ENCODE measurements at regions not wholly inside any gene's neighbourhood (a gene's known extent, or its start where the extent isn't known, plus 50 kb on each side); places are given as distances from the start of the nearest gene placed in this dataset.

DNA sequence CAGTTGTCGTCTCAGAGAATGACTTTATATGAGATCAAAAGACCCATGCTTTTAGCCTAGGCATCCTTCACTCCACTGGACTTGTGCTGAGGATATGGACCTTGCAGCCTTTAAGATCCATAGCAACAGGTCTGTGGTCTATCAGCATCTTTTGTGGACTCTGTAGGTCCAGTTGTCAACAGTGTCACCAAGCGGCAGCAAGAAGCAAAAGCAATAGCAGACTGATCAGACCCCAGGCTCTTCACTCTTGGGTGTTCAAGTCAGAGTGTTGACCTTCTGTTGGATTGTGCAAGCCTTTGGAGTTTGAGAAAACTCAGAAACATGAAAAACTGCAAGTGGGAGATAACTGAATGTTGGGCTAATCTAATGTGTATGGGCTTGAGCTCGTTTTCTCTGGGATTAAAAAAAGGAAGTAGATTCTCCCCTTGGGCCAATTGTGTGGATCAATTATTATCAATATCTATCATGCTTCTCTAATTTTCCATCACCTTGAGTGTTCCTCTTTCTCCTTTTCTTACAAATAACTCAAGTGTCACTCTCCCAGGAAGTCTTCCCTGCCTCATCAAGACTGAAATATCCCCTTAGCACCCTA is 144.2 kb downstream of the LYPLAL1 start:
- Histone ChIP-seq H3K4me1 (ENCODE audit: control insufficient read depth in 1 of 2, insufficient read depth in 2 of 2, low read length in 2 of 2) (peaks cover 3 to 5% of the 10 kb centered on the region in 2 experiments; a peak in 2 of 4 replicates), H3K9me2 (ENCODE audit: insufficient read depth) (no peaks in the 10 kb centered on the region), H3K27ac (ENCODE audit: low read depth, low read length) (no peak overlapping the region), H3K4me2 (ENCODE audit: low read length) (no peak overlapping the region), H3K79me2 (ENCODE audit: insufficient read depth, low read length) (no peaks in the 10 kb centered on the region), H3K4me3 (replicated peaks in 1 of 2; ENCODE audit: low read depth in 1 of 2, low read length in 2 of 2) (no peak overlapping the region), H3K9me3 (ENCODE audit: control insufficient read depth in 1 of 2, insufficient read depth in 1 of 2, low read depth in 1 of 2, low read length in 2 of 2) (no peaks in the 10 kb centered on the region), H2AFZ (ENCODE audit: low read depth, low read length, poor library complexity, severe bottlenecking) (no peak overlapping the region), H3K27me3 (ENCODE audit: insufficient read depth, low read length) (no peaks in the 10 kb centered on the region), H4K20me1 (ENCODE audit: insufficient read depth) (no peaks in the 10 kb centered on the region), H3K36me3 (ENCODE audit: control insufficient read depth in 1 of 2, insufficient read depth in 2 of 2, low read length in 2 of 2) (no peaks in the 10 kb centered on the region), H3K9ac (ENCODE audit: low read length) (no peak overlapping the region)
- no TSS peak for BruUV-seq (replicated peaks)
- RAD21 ChIA-PET (ENCODE audit: low non-redundant PET in 1 of 2, low total read pairs in 2 of 2, uncharacterized antibody in 2 of 2, unreplicated experiment in 2 of 2): no interaction called here
- no peak for ATAC-seq
- intact Hi-C loops (cut with micrococcal nuclease): no loop called here
- no peak for DNase-seq (ENCODE audit: low read depth, low spot score)
- POLR2A ChIA-PET: no interaction called here
- CTCF ChIA-PET: no interaction called here
- TF ChIP-seq, protein P1, sequence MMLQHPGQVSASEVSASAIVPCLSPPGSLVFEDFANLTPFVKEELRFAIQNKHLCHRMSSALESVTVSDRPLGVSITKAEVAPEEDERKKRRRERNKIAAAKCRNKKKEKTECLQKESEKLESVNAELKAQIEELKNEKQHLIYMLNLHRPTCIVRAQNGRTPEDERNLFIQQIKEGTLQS (IDR thresholded peaks at IDR 0.05): no peak
- no peak for TF ChIP-seq ZNF274 (IDR thresholded peaks at IDR 0.05; ENCODE audit: low read depth, low read length)
- TF ChIP-seq SP1 (IDR thresholded peaks at IDR 0.05; ENCODE audit: low read depth): no peak
- TF ChIP-seq YY1 (IDR thresholded peaks at IDR 0.05; ENCODE audit: extremely low read depth, insufficient replicate concordance, low read depth, low read length): no peak

DNA sequence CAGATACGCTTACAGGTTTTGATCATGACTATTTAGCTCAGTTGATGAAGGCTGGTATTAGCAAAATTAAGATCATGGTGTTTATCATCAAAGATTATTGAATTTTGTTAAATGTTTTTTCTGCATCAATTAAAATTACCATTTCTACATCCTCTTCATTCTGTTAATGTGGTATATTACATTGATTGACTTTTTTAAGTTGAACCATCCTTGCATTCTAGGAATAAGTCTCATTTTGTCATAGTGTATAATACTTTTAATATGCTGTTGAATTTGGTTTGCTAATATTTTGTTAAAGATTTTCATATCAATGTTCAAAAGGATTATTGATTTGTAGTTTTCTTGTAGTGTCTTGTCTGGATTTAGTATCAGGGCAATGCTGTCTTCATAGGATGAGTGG is 142.4 kb downstream of the LYPLAL1 start:
- no peaks in the 10 kb centered on the region for H3K36me3 ChIP-seq (ENCODE audit: control insufficient read depth in 1 of 2, insufficient read depth in 2 of 2, low read length in 2 of 2)
- ChIA-PET CTCF (no interaction called here), POLR2A (no interaction called here), RAD21 (ENCODE audit: low non-redundant PET in 1 of 2, low total read pairs in 2 of 2, uncharacterized antibody in 2 of 2, unreplicated experiment in 2 of 2) (no interaction called here)
- no peak for DNase-seq (ENCODE audit: low read depth, low spot score)
- H3K9me3 ChIP-seq (ENCODE audit: control insufficient read depth in 1 of 2, insufficient read depth in 1 of 2, low read depth in 1 of 2, low read length in 2 of 2): no peaks in the 10 kb centered on the region
- no peak overlapping the region for H3K4me2 ChIP-seq (ENCODE audit: low read length)
- peaks cover 10 to 12% of the 10 kb centered on the region in 2 experiments; a peak in 2 of 4 replicates for H3K4me1 ChIP-seq (ENCODE audit: control insufficient read depth in 1 of 2, insufficient read depth in 2 of 2, low read length in 2 of 2)
- no peaks in the 10 kb centered on the region for H3K79me2 ChIP-seq (ENCODE audit: insufficient read depth, low read length)
- no peaks in the 10 kb centered on the region for H3K9me2 ChIP-seq (ENCODE audit: insufficient read depth)
- no peaks in the 10 kb centered on the region for H3K27me3 ChIP-seq (ENCODE audit: insufficient read depth, low read length)
- intact Hi-C loops (cut with micrococcal nuclease): no loop called here
- H3K9ac ChIP-seq (ENCODE audit: low read length): no peak overlapping the region
- H2AFZ ChIP-seq (ENCODE audit: low read depth, low read length, poor library complexity, severe bottlenecking): no peak overlapping the region
- ATAC-seq: no peak
- BruUV-seq (replicated peaks): no TSS peak
- H3K27ac ChIP-seq (ENCODE audit: low read depth, low read length): no peak overlapping the region
- no peak overlapping the region for H3K4me3 ChIP-seq (replicated peaks in 1 of 2; ENCODE audit: low read depth in 1 of 2, low read length in 2 of 2)
- no peaks in the 10 kb centered on the region for H4K20me1 ChIP-seq (ENCODE audit: insufficient read depth)
- TF ChIP-seq, protein P2, sequence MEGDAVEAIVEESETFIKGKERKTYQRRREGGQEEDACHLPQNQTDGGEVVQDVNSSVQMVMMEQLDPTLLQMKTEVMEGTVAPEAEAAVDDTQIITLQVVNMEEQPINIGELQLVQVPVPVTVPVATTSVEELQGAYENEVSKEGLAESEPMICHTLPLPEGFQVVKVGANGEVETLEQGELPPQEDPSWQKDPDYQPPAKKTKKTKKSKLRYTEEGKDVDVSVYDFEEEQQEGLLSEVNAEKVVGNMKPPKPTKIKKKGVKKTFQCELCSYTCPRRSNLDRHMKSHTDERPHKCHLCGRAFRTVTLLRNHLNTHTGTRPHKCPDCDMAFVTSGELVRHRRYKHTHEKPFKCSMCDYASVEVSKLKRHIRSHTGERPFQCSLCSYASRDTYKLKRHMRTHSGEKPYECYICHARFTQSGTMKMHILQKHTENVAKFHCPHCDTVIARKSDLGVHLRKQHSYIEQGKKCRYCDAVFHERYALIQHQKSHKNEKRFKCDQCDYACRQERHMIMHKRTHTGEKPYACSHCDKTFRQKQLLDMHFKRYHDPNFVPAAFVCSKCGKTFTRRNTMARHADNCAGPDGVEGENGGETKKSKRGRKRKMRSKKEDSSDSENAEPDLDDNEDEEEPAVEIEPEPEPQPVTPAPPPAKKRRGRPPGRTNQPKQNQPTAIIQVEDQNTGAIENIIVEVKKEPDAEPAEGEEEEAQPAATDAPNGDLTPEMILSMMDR (IDR thresholded peaks at IDR 0.05 in 2 of 3, conservative IDR thresholded peaks at IDR 0.05 in 1 of 3; ENCODE audit: borderline replicate concordance in 1 of 3, insufficient read depth in 1 of 3, low read depth in 2 of 3, low read length in 2 of 3): no peak
- no peak for TF ChIP-seq JUND (IDR thresholded peaks at IDR 0.05)
- TF ChIP-seq RAD21 (IDR thresholded peaks at IDR 0.05; ENCODE audit: low read depth): no peak
- no peak for TF ChIP-seq YY1 (IDR thresholded peaks at IDR 0.05; ENCODE audit: extremely low read depth, insufficient replicate concordance, low read depth, low read length)
- TF ChIP-seq SRF (IDR thresholded peaks at IDR 0.05; ENCODE audit: low read depth): no peak
- no peak for TF ChIP-seq ZFX (IDR thresholded peaks at IDR 0.05)
- TF ChIP-seq CEBPB (IDR thresholded peaks at IDR 0.05; ENCODE audit: low read depth): no peak
- TF ChIP-seq POLR2A (IDR thresholded peaks at IDR 0.05; ENCODE audit: borderline replicate concordance, extremely low read depth, insufficient read depth, insufficient read length): no peak
- TF ChIP-seq, protein P3, sequence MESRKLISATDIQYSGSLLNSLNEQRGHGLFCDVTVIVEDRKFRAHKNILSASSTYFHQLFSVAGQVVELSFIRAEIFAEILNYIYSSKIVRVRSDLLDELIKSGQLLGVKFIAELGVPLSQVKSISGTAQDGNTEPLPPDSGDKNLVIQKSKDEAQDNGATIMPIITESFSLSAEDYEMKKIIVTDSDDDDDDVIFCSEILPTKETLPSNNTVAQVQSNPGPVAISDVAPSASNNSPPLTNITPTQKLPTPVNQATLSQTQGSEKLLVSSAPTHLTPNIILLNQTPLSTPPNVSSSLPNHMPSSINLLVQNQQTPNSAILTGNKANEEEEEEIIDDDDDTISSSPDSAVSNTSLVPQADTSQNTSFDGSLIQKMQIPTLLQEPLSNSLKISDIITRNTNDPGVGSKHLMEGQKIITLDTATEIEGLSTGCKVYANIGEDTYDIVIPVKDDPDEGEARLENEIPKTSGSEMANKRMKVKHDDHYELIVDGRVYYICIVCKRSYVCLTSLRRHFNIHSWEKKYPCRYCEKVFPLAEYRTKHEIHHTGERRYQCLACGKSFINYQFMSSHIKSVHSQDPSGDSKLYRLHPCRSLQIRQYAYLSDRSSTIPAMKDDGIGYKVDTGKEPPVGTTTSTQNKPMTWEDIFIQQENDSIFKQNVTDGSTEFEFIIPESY (IDR thresholded peaks at IDR 0.05; ENCODE audit: extremely low read depth, insufficient replicate concordance, low read length): no peak
- TF ChIP-seq, protein P4, sequence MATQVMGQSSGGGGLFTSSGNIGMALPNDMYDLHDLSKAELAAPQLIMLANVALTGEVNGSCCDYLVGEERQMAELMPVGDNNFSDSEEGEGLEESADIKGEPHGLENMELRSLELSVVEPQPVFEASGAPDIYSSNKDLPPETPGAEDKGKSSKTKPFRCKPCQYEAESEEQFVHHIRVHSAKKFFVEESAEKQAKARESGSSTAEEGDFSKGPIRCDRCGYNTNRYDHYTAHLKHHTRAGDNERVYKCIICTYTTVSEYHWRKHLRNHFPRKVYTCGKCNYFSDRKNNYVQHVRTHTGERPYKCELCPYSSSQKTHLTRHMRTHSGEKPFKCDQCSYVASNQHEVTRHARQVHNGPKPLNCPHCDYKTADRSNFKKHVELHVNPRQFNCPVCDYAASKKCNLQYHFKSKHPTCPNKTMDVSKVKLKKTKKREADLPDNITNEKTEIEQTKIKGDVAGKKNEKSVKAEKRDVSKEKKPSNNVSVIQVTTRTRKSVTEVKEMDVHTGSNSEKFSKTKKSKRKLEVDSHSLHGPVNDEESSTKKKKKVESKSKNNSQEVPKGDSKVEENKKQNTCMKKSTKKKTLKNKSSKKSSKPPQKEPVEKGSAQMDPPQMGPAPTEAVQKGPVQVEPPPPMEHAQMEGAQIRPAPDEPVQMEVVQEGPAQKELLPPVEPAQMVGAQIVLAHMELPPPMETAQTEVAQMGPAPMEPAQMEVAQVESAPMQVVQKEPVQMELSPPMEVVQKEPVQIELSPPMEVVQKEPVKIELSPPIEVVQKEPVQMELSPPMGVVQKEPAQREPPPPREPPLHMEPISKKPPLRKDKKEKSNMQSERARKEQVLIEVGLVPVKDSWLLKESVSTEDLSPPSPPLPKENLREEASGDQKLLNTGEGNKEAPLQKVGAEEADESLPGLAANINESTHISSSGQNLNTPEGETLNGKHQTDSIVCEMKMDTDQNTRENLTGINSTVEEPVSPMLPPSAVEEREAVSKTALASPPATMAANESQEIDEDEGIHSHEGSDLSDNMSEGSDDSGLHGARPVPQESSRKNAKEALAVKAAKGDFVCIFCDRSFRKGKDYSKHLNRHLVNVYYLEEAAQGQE (IDR thresholded peaks at IDR 0.05; ENCODE audit: low read depth): no peak

All from HCT116 (cell line).